Mammary epithelial cell (primary cell): ENCODE measurements at regions not wholly inside any gene's neighbourhood (a gene's known extent, or its start where the extent isn't known, plus 50 kb on each side); places are given as distances from the start of the nearest gene placed in this dataset.
"Not testable (repeated sequence)": the region's sequence is repeated elsewhere in the genome, so short reads cannot be mapped to it uniquely, and the experiment has no call there.

Source experiments
- EZH2 ChIP-seq: IDR thresholded peaks from 2 replicates; pipeline ENCODE4 v1.6.1; 2012; ENCODE audit warnings: low read length, inconsistent platforms, borderline replicate concordance
- TF ChIP-seq, protein P1 (sequence below), 2 donors: IDR thresholded peaks in 1 of 2; conservative IDR thresholded peaks in 1 of 2; 2 replicates each; pipeline ENCODE4 v1.5.1; 2011 to 2012; ENCODE audit warnings: inconsistent platforms in 2 of 2, low read length in 2 of 2, mild to moderate bottlenecking in 2 of 2, control low read depth in 1 of 2, low read depth in 1 of 2; ENCODE audit not compliant: insufficient read depth in 1 of 2; ENCODE audit errors: extremely low read depth in 1 of 2

GRCh38 chr9:40892315-40892714 lies 236.2 kb downstream of the FOXD4L6 start:
- TF ChIP-seq, protein P1, sequence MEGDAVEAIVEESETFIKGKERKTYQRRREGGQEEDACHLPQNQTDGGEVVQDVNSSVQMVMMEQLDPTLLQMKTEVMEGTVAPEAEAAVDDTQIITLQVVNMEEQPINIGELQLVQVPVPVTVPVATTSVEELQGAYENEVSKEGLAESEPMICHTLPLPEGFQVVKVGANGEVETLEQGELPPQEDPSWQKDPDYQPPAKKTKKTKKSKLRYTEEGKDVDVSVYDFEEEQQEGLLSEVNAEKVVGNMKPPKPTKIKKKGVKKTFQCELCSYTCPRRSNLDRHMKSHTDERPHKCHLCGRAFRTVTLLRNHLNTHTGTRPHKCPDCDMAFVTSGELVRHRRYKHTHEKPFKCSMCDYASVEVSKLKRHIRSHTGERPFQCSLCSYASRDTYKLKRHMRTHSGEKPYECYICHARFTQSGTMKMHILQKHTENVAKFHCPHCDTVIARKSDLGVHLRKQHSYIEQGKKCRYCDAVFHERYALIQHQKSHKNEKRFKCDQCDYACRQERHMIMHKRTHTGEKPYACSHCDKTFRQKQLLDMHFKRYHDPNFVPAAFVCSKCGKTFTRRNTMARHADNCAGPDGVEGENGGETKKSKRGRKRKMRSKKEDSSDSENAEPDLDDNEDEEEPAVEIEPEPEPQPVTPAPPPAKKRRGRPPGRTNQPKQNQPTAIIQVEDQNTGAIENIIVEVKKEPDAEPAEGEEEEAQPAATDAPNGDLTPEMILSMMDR (conservative IDR thresholded peaks at IDR 0.05 in 1 of 2, IDR thresholded peaks at IDR 0.05 in 1 of 2; ENCODE audit: extremely low read depth in 1 of 2, insufficient read depth in 1 of 2, low read depth in 1 of 2, low read length in 2 of 2): not testable (repeated sequence)
- TF ChIP-seq EZH2: not testable (repeated sequence)
